ENCODE measurements at regions not wholly inside any gene's neighbourhood (a gene's known extent, or its start where the extent isn't known, plus 50 kb on each side); places are given as distances from the start of the nearest gene placed in this dataset.

- Histone ChIP-seq H3K4me1 (ENCODE audit: insufficient read depth, low read length, poor library complexity, severe bottlenecking) (no peaks in the 10 kb centered on the region), H3K79me2 (ENCODE audit: insufficient read depth, low read depth, low read length) (no peaks in the 10 kb centered on the region), H3K36me3 (ENCODE audit: insufficient read depth, low read length) (no peaks in the 10 kb centered on the region), H3K9me2 (ENCODE audit: insufficient read depth, low read length) (no peaks in the 10 kb centered on the region), H3K9me3 (ENCODE audit: low read length) (no peaks in the 10 kb centered on the region), H3K4me2 (ENCODE audit: low read length) (no peak overlapping the region), H2AFZ (ENCODE audit: low read length) (no peak overlapping the region), H3K4me3 (ENCODE audit: low read depth, low read length, poor library complexity, severe bottlenecking) (no peak overlapping the region), H4K20me1 (ENCODE audit: insufficient read depth, low read length) (no peaks in the 10 kb centered on the region), H3K27ac (ENCODE audit: low read depth, low read length, poor library complexity, severe bottlenecking) (no peak overlapping the region)
- DNase-seq (ENCODE audit: low spot score) = no peak
- no TSS peak for BruUV-seq (replicated peaks)
- intact Hi-C loops (cut with micrococcal nuclease; ENCODE audit: unreplicated experiment) = no loop called here
- TF ChIP-seq EZH2phosphoT487 (IDR thresholded peaks at IDR 0.05; ENCODE audit: borderline replicate concordance, low read depth, low read length) (no peak), CTCF (conservative IDR thresholded peaks at IDR 0.05; ENCODE audit: low read length) (no peak)
- CTCF ChIA-PET (ENCODE audit: unreplicated experiment) = no interaction called here
- POLR2A ChIA-PET = no interaction called here
These were observed 500.9 kb upstream of the ZMIZ1 start for GRCh38 chr10:78567680-78568455.

GRCh38 chr10:78568620-78569019 lies 500.1 kb upstream of the ZMIZ1 start:
- no peaks in the 10 kb centered on the region for H3K36me3 ChIP-seq (ENCODE audit: insufficient read depth, low read length)
- no peaks in the 10 kb centered on the region for H4K20me1 ChIP-seq (ENCODE audit: insufficient read depth, low read length)
- TF ChIP-seq EZH2phosphoT487 (IDR thresholded peaks at IDR 0.05; ENCODE audit: borderline replicate concordance, low read depth, low read length) (no peak), CTCF (conservative IDR thresholded peaks at IDR 0.05; ENCODE audit: low read length) (no peak)
- intact Hi-C loops (cut with micrococcal nuclease; ENCODE audit: unreplicated experiment) = no loop called here
- H3K4me3 ChIP-seq (ENCODE audit: low read depth, low read length, poor library complexity, severe bottlenecking) = no peak overlapping the region
- H2AFZ ChIP-seq (ENCODE audit: low read length) = no peak overlapping the region
- H3K9me3 ChIP-seq (ENCODE audit: low read length) = no peaks in the 10 kb centered on the region
- no TSS peak for BruUV-seq (replicated peaks)
- H3K4me1 ChIP-seq (ENCODE audit: insufficient read depth, low read length, poor library complexity, severe bottlenecking) = no peaks in the 10 kb centered on the region
- CTCF ChIA-PET (ENCODE audit: unreplicated experiment) = no interaction called here
- H3K27ac ChIP-seq (ENCODE audit: low read depth, low read length, poor library complexity, severe bottlenecking) = no peak overlapping the region
- POLR2A ChIA-PET = interaction anchor here (0.6 kb wide), 1 partner anchor 1238 kb away, joined by 7 read pairs; no protein-coding TSS in a partner anchor
- no peaks in the 10 kb centered on the region for H3K9me2 ChIP-seq (ENCODE audit: insufficient read depth, low read length)
- DNase-seq (ENCODE audit: low spot score) = no peak
- no peak overlapping the region for H3K4me2 ChIP-seq (ENCODE audit: low read length)
- H3K79me2 ChIP-seq (ENCODE audit: insufficient read depth, low read depth, low read length) = no peaks in the 10 kb centered on the region

GRCh38 chr10:78570633-78571235 lies 498.0 kb upstream of the ZMIZ1 start:
- BruUV-seq (replicated peaks) = no TSS peak
- Histone ChIP-seq H3K27ac (ENCODE audit: low read depth, low read length, poor library complexity, severe bottlenecking) (no peak overlapping the region), H3K4me1 (ENCODE audit: insufficient read depth, low read length, poor library complexity, severe bottlenecking) (no peaks in the 10 kb centered on the region), H3K79me2 (ENCODE audit: insufficient read depth, low read depth, low read length) (no peaks in the 10 kb centered on the region), H3K36me3 (ENCODE audit: insufficient read depth, low read length) (no peaks in the 10 kb centered on the region), H3K4me3 (ENCODE audit: low read depth, low read length, poor library complexity, severe bottlenecking) (no peak overlapping the region), H3K4me2 (ENCODE audit: low read length) (no peak overlapping the region), H3K9me2 (ENCODE audit: insufficient read depth, low read length) (no peaks in the 10 kb centered on the region), H3K9me3 (ENCODE audit: low read length) (no peaks in the 10 kb centered on the region), H2AFZ (ENCODE audit: low read length) (no peak overlapping the region), H4K20me1 (ENCODE audit: insufficient read depth, low read length) (no peaks in the 10 kb centered on the region)
- no peak for DNase-seq (ENCODE audit: low spot score)
- ChIA-PET CTCF (ENCODE audit: unreplicated experiment) (no interaction called here), POLR2A (no interaction called here)
- TF ChIP-seq EZH2phosphoT487 (IDR thresholded peaks at IDR 0.05; ENCODE audit: borderline replicate concordance, low read depth, low read length) (no peak), CTCF (conservative IDR thresholded peaks at IDR 0.05; ENCODE audit: low read length) (no peak)
- intact Hi-C loops (cut with micrococcal nuclease; ENCODE audit: unreplicated experiment) = no loop called here

Data from OCI-LY7 (cell line).